T1000 (cell line): ENCODE measurements at regions not wholly inside any gene's neighbourhood (a gene's known extent, or its start where the extent isn't known, plus 50 kb on each side); places are given as distances from the start of the nearest gene placed in this dataset.
"Not testable (repeated sequence)": the region's sequence is repeated elsewhere in the genome, so short reads cannot be mapped to it uniquely, and the experiment has no call there.

Experiments used
- DNase-seq: peaks from one replicate; lab custom pipeline; 2025; ENCODE audit warnings: mixed read lengths; lab: John Stamatoyannopoulos, UW

- no peak for DNase-seq
Observed at GRCh38 chr6:22208026-22208425, 88.8 kb downstream of the PRL start.

- no peak for DNase-seq
Observed at GRCh38 chr6:22214314-22214713, 82.5 kb downstream of the PRL start.

- DNase-seq, result not testable (repeated sequence)
Observed at GRCh38 chr6:22215474-22215873, 81.4 kb downstream of the PRL start.

- no peak for DNase-seq
Observed at GRCh38 chr6:22218410-22218809, 78.4 kb downstream of the PRL start.

GRCh38 chr6:22219925-22220324, 76.9 kb downstream of the PRL start:
- DNase-seq, result no peak

GRCh38 chr6:22221211-22221610, 75.6 kb downstream of the PRL start:
- DNase-seq, result no peak

GRCh38 chr6:22221630-22222029, 75.2 kb downstream of the PRL start:
- DNase-seq, result no peak

- no peak for DNase-seq
Observed at GRCh38 chr6:22222469-22222868, 74.4 kb downstream of the PRL start.

GRCh38 chr6:22227824-22228610, 68.8 kb downstream of the PRL start:
- DNase-seq, result no peak

GRCh38 chr6:22231050-22231449, 65.8 kb downstream of the PRL start:
- no peak for DNase-seq

- DNase-seq, result peak; percentile 53
Observed at GRCh38 chr6:22231616-22232015, 65.2 kb downstream of the PRL start.

- DNase-seq, result peak; percentile 18
Observed at GRCh38 chr6:22236626-22237414, 60.0 kb downstream of the PRL start.
